ENCODE measurements at regions not wholly inside any gene's neighbourhood (a gene's known extent, or its start where the extent isn't known, plus 50 kb on each side); places are given as distances from the start of the nearest gene placed in this dataset.

GRCh38 chr6:84815896-84816735, 51.7 kb upstream of the TBX18 start:
- Histone ChIP-seq H3K36me3 (ENCODE audit: control insufficient read depth in 5 of 5, insufficient read depth in 5 of 5, low read length in 5 of 5) (no peaks in the 10 kb centered on the region), H3K9me3 (ENCODE audit: control insufficient read depth in 5 of 5, low read length in 5 of 5) (no peaks in the 10 kb centered on the region), H3K27ac (ENCODE audit: low read depth, low read length) (no peak overlapping the region), H3K27me3 (ENCODE audit: control insufficient read depth in 5 of 5, insufficient read depth in 4 of 5, low read length in 5 of 5) (no peaks in the 10 kb centered on the region), H3K4me3 (ENCODE audit: low read depth in 1 of 5, low read length in 5 of 5) (no peak overlapping the region), H3K4me1 (ENCODE audit: control insufficient read depth in 5 of 5, insufficient read depth in 5 of 5, low read length in 5 of 5) (no peaks in the 10 kb centered on the region), H3K9ac (ENCODE audit: low read length in 5 of 5) (no peak overlapping the region)

Measured in subcutaneous abdominal adipose tissue (tissue), 5 donors.